SU-DHL-6 (cell line): ENCODE measurements at regions not wholly inside any gene's neighbourhood (a gene's known extent, or its start where the extent isn't known, plus 50 kb on each side); places are given as distances from the start of the nearest gene placed in this dataset.

Source experiments
- H2AFZ ChIP-seq: fragments of 200-600 bp; sonication (generic); 2 replicates; pipeline ENCODE4 v1.6.1; 2014; ENCODE audit warnings: low read depth, mild to moderate bottlenecking, moderate library complexity, mixed read lengths, antibody characterized with exemption, low read length; ENCODE audit not compliant: severe bottlenecking
- H3F3A ChIP-seq: fragments of 200-600 bp; shearing (Covaris generic); 2 replicates; pipeline ENCODE4 v1.6.0; 2016; ENCODE audit warnings: antibody characterized with exemption, mild to moderate bottlenecking; ENCODE audit not compliant: insufficient read depth
- H3K27ac ChIP-seq: fragments of 200-600 bp; sonication (generic); 2 replicates; pipeline ENCODE4 v1.5.1; 2016; ENCODE audit warnings: low read depth, mild to moderate bottlenecking, low read length, moderate library complexity, mixed read lengths
- H3K27me3 ChIP-seq: fragments of 200-600 bp; sonication (generic), shearing (Covaris generic); 2 replicates; pipeline ENCODE4 v1.6.0; 2014; ENCODE audit warnings: mild to moderate bottlenecking, low read length
- H3K36me3 ChIP-seq: fragments of 200-600 bp; sonication (generic); 2 replicates; pipeline ENCODE4 v1.6.1; 2014; ENCODE audit warnings: mild to moderate bottlenecking, low read length, mixed read lengths
- H3K4me2 ChIP-seq: fragments of 300-600, 200-600 bp; shearing (Covaris generic), sonication (generic); 2 replicates; pipeline ENCODE4 v1.6.0; 2014; ENCODE audit warnings: low read length, low read depth, mild to moderate bottlenecking; ENCODE audit not compliant: poor library complexity, severe bottlenecking
- H3K4me3 ChIP-seq: fragments of 200-600 bp; sonication (generic); 2 replicates; pipeline ENCODE4 v1.5.1; 2014; ENCODE audit warnings: antibody characterized with exemption, low read length, mild to moderate bottlenecking, mixed read lengths; ENCODE audit not compliant: insufficient read depth, poor library complexity, severe bottlenecking
- H3K79me2 ChIP-seq: fragments of 200-600 bp; sonication (generic); 2 replicates; pipeline ENCODE4 v1.6.1; 2014; ENCODE audit warnings: mild to moderate bottlenecking, low read length, moderate library complexity; ENCODE audit not compliant: insufficient read depth
- H3K9ac ChIP-seq: fragments of 200-600 bp; sonication (generic); 2 replicates; pipeline ENCODE4 v1.7.0; 2014; ENCODE audit warnings: mild to moderate bottlenecking, low read length
- H3K9me2 ChIP-seq: fragments of 200-600 bp; sonication (generic); replicated peaks from 2 replicates; pipeline ENCODE4 v1.6.1; 2014; ENCODE audit warnings: low read length; ENCODE audit not compliant: insufficient read depth
- H3K9me3 ChIP-seq: fragments of 200-600 bp; sonication (generic); 2 replicates; pipeline ENCODE4 v1.6.1; 2014; ENCODE audit warnings: low read length, mixed read lengths; ENCODE audit not compliant: insufficient read depth
- H4K20me1 ChIP-seq: fragments of 200-600 bp; sonication (generic); 2 replicates; pipeline ENCODE4 v1.6.1; 2014; ENCODE audit warnings: low read depth, mild to moderate bottlenecking, antibody characterized with exemption, low read length, moderate library complexity, mixed read lengths
- CTCF ChIP-seq: fragments of 200-600 bp; sonication (generic); IDR thresholded peaks from one replicate; pipeline ENCODE4 v1.5.1; 2017; ENCODE audit warnings: antibody characterized with exemption, mild to moderate bottlenecking, low read length, moderate library complexity; ENCODE audit not compliant: insufficient read depth, poor library complexity, severe bottlenecking
- EZH2phosphoT487 ChIP-seq: fragments of 200-600 bp; sonication (generic), shearing (Covaris generic); conservative IDR thresholded peaks from 2 replicates; pipeline ENCODE4 v1.6.1; 2018; ENCODE audit warnings: mild to moderate bottlenecking, antibody characterized with exemption, low read length, moderate library complexity, mixed read lengths

GRCh38 chr4:189035091-189035490 is 895.9 kb downstream of the TRIML1 start:
- no peaks in the 10 kb centered on the region for H3F3A ChIP-seq
- H3K4me3 ChIP-seq, result no peak overlapping the region
- H3K9ac ChIP-seq, result no peak overlapping the region
- H3K36me3 ChIP-seq, result no peaks in the 10 kb centered on the region
- TF ChIP-seq CTCF (no peak), EZH2phosphoT487 (no peak)
- H3K27ac ChIP-seq, result no peak overlapping the region
- H2AFZ ChIP-seq, result no peak overlapping the region
- no peaks in the 10 kb centered on the region for H3K79me2 ChIP-seq
- H3K9me2 ChIP-seq, result no peaks in the 10 kb centered on the region
- H4K20me1 ChIP-seq, result no peaks in the 10 kb centered on the region
- no peak overlapping the region for H3K4me2 ChIP-seq
- H3K9me3 ChIP-seq, result no peaks in the 10 kb centered on the region
- H3K27me3 ChIP-seq, result no peaks in the 10 kb centered on the region

- no peaks in the 10 kb centered on the region for H4K20me1 ChIP-seq
- no peaks in the 10 kb centered on the region for H3K27me3 ChIP-seq
- TF ChIP-seq EZH2phosphoT487 (no peak), CTCF (no peak)
- H3K9ac ChIP-seq, result no peak overlapping the region
- no peak overlapping the region for H3K27ac ChIP-seq
- no peaks in the 10 kb centered on the region for H3K36me3 ChIP-seq
- H3K79me2 ChIP-seq, result no peaks in the 10 kb centered on the region
- H3F3A ChIP-seq, result no peaks in the 10 kb centered on the region
- H3K9me2 ChIP-seq, result no peaks in the 10 kb centered on the region
- no peak overlapping the region for H3K4me3 ChIP-seq
- no peak overlapping the region for H3K4me2 ChIP-seq
- no peaks in the 10 kb centered on the region for H3K9me3 ChIP-seq
- no peak overlapping the region for H2AFZ ChIP-seq
Observed at GRCh38 chr4:189035654-189036053, 896.4 kb downstream of the TRIML1 start.

GRCh38 chr4:189036906-189037305 is 897.7 kb downstream of the TRIML1 start:
- Histone ChIP-seq H3K9ac (no peak overlapping the region), H3K9me2 (no peaks in the 10 kb centered on the region), H3K36me3 (no peaks in the 10 kb centered on the region), H3K4me3 (no peak overlapping the region), H3K9me3 (no peaks in the 10 kb centered on the region), H3K79me2 (no peaks in the 10 kb centered on the region), H3K4me2 (no peak overlapping the region), H3F3A (no peaks in the 10 kb centered on the region), H3K27ac (no peak overlapping the region), H2AFZ (no peak overlapping the region), H4K20me1 (no peaks in the 10 kb centered on the region), H3K27me3 (no peaks in the 10 kb centered on the region)
- no peak for TF ChIP-seq CTCF
- TF ChIP-seq EZH2phosphoT487, result no peak
